Suprapubic skin (tissue), 4 donors: ENCODE measurements at regions not wholly inside any gene's neighbourhood (a gene's known extent, or its start where the extent isn't known, plus 50 kb on each side); places are given as distances from the start of the nearest gene placed in this dataset.
"Not testable (repeated sequence)": the region's sequence is repeated elsewhere in the genome, so short reads cannot be mapped to it uniquely, and the experiment has no call there.

Experiments
- DNase-seq, 2 donors: peaks; one replicate each; pipeline ENCODE4 v3.0.0-alpha.2; 2019; ENCODE audit warnings: low spot score in 2 of 2
- H3K27ac ChIP-seq: fragments of 200-600 bp; sonication (generic); one replicate; pipeline ENCODE4 v1.5.1; 2019
- H3K27me3 ChIP-seq: fragments of 200-600 bp; sonication (generic); one replicate; pipeline ENCODE4 v1.5.1; 2019
- H3K36me3 ChIP-seq: fragments of 200-600 bp; sonication (generic); one replicate; pipeline ENCODE4 v1.5.1; 2019
- H3K4me1 ChIP-seq: fragments of 200-600 bp; sonication (generic); one replicate; pipeline ENCODE4 v1.5.1; 2019
- H3K4me3 ChIP-seq: fragments of 200-600 bp; sonication (generic); one replicate; pipeline ENCODE4 v1.5.1; 2019; ENCODE audit warnings: mild to moderate bottlenecking
- H3K9me3 ChIP-seq: fragments of 200-600 bp; sonication (generic); one replicate; pipeline ENCODE4 v1.5.1; 2019
- EP300 ChIP-seq: sonication (generic); formaldehyde crosslinking; IDR thresholded peaks from one replicate; pipeline ENCODE4 v1.6.1; 2017; ENCODE audit warnings: antibody characterized with exemption
- POLR2A ChIP-seq, 2 donors: fragments of 450-650 bp; IDR thresholded peaks; one replicate each; pipeline ENCODE4 v1.6.1; 2017; ENCODE audit warnings: antibody characterized with exemption in 2 of 2, mild to moderate bottlenecking in 2 of 2, moderate library complexity in 2 of 2
- POLR2AphosphoS5 ChIP-seq, 3 donors: sonication (generic); formaldehyde crosslinking; IDR thresholded peaks; one replicate each; pipeline ENCODE4 v1.6.1; 2017; ENCODE audit warnings: antibody characterized with exemption in 3 of 3
- WGBS: methylation state at CpG from one replicate; pipeline ENCODE4 v1.1.5; 2018; 5-methylcytosine and 5-hydroxymethylcytosine counted together
- TF ChIP-seq, protein P1 (sequence below), 2 donors: fragments of 200-600 bp in 1 of 2; fragments of 450-650 bp in 1 of 2; sonication (generic) in 1 of 2; IDR thresholded peaks; one replicate each; pipeline ENCODE4 v1.5.1; 2016 to 2019; ENCODE audit warnings: antibody characterized with exemption in 2 of 2, mild to moderate bottlenecking in 1 of 2, moderate library complexity in 1 of 2

DNA sequence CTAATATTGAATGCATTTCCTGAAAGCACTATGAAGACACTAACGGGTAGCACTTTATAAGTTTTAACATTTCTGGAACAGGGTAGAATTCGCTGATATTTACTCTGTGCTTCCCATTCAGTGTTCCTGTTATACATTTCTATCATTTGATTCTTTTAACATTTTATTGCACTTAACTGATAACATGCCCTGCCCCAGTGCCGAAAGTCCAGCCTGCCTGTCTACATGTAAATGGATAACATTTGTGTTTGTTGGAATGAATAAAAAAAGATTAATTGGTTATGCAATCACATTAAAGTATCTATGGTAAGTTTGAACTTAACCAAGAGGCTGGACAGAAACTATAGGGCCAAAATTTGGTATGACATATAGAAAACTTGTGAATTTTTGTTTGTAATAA lies 790.5 kb upstream of the TPTE start:
- 68% methylated on average over 3 of the region's 3 CpGs for WGBS
- no peak overlapping the region for H3K27ac ChIP-seq
- TF ChIP-seq, protein P1, sequence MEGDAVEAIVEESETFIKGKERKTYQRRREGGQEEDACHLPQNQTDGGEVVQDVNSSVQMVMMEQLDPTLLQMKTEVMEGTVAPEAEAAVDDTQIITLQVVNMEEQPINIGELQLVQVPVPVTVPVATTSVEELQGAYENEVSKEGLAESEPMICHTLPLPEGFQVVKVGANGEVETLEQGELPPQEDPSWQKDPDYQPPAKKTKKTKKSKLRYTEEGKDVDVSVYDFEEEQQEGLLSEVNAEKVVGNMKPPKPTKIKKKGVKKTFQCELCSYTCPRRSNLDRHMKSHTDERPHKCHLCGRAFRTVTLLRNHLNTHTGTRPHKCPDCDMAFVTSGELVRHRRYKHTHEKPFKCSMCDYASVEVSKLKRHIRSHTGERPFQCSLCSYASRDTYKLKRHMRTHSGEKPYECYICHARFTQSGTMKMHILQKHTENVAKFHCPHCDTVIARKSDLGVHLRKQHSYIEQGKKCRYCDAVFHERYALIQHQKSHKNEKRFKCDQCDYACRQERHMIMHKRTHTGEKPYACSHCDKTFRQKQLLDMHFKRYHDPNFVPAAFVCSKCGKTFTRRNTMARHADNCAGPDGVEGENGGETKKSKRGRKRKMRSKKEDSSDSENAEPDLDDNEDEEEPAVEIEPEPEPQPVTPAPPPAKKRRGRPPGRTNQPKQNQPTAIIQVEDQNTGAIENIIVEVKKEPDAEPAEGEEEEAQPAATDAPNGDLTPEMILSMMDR (IDR thresholded peaks at IDR 0.05) = no peak
- TF ChIP-seq POLR2A (IDR thresholded peaks at IDR 0.05) = no peak
- TF ChIP-seq EP300 = no peak
- no peak for TF ChIP-seq POLR2AphosphoS5 (IDR thresholded peaks at IDR 0.05)
- no peaks in the 10 kb centered on the region for H3K27me3 ChIP-seq
- DNase-seq = no peak
- peaks cover 35% of the 10 kb centered on the region for H3K9me3 ChIP-seq
- no peaks in the 10 kb centered on the region for H3K36me3 ChIP-seq
- H3K4me1 ChIP-seq = no peaks in the 10 kb centered on the region
- H3K4me3 ChIP-seq = no peak overlapping the region

DNA sequence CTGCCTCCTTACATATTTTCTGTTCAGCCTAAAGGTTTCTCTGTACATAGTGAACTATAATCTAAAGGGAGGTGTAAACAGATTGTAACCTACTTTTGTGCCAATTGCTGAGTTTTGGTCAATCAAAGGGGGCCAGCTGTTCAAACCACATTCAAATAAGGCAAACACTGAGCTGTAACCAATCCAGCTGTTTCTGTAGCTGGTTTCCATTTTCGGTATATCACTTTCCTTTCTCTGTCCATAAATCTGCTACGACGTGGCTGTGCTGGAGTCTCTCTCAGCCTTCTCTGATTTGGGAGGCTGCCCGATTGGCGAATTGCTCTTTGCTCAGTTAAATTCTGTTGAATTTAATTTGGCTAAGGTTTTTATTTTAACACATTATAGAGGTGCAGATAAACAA lies 790.1 kb upstream of the TPTE start:
- DNase-seq, H3K4me3 ChIP-seq, H3K4me1 ChIP-seq, H3K36me3 ChIP-seq, H3K27ac ChIP-seq, H3K27me3 ChIP-seq: not testable (repeated sequence)
- 71% methylated on average over 5 of the region's 5 CpGs for WGBS
- peaks cover 39% of the 10 kb centered on the region for H3K9me3 ChIP-seq

DNA sequence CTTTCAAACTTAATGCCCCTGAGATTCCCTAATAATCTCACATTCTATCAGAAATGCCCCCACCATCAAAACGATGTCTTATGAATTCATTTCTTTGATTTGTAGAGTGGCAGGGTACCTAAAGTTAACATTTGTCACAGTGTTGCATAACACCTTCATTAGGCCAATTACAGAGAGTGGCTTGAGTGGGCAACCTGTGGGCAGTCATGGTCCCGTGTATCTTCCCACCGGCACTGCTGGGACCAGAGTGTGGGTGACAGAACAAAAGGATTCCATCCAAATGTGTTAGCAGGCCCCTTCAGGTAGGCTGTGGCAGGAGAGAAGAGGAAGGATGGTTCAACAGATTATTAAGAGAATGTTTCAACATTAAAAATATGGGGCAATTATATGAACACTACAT lies 788.8 kb upstream of the TPTE start:
- peaks cover 52% of the 10 kb centered on the region for H3K9me3 ChIP-seq
- not testable (repeated sequence) for H3K4me1 ChIP-seq, H3K27me3 ChIP-seq, H3K36me3 ChIP-seq, H3K27ac ChIP-seq, DNase-seq, H3K4me3 ChIP-seq
- WGBS = 71% methylated on average over 3 of the region's 3 CpGs

GRCh38 chr21:9733761-9734558 lies 787.4 kb upstream of the TPTE start:
- not testable (repeated sequence) for DNase-seq

DNA sequence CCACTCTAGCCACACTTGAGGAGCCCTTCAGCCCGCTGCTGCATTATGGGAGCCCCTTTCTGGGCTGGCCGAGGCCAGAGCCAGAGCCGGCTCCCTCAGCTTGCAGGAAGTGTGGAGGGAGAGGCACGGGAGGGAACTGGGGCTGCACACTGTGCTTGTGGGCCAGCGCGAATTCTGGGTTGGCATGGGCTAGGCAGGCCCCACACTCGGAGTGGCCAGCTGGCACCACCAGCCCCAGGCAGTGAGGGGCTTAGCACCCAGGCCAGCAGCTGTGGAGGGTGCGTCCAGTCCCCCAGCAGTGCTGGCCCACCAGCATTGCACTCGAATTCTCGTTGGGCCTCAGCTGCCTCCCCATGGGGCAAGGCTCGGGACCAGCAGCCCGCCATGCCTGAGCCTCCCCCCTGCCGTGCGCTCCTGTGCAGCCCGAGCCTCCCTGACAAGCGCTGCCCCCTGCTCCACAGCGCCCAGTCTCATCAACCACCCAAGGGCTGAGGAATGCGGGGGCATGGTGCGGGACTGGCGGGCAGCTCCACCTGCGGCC lies 785.9 kb upstream of the TPTE start:
- no peak overlapping the region for H3K4me3 ChIP-seq
- TF ChIP-seq EP300 (no peak), POLR2AphosphoS5 (IDR thresholded peaks at IDR 0.05) (no peak), POLR2A (IDR thresholded peaks at IDR 0.05) (no peak)
- TF ChIP-seq, protein P1 (IDR thresholded peaks at IDR 0.05) = no peak
- WGBS = 73% methylated on average over 21 of the region's 21 CpGs
- no peaks in the 10 kb centered on the region for H3K4me1 ChIP-seq
- DNase-seq = peak in 1 of 2 donors; percentile 78
- peaks cover 57% of the 10 kb centered on the region for H3K9me3 ChIP-seq
- no peaks in the 10 kb centered on the region for H3K27me3 ChIP-seq
- no peak overlapping the region for H3K27ac ChIP-seq
- no peaks in the 10 kb centered on the region for H3K36me3 ChIP-seq

More at GRCh38 chr21:9733761-9734558, 787.4 kb upstream of the TPTE start:
- H3K27me3 ChIP-seq, H3K4me3 ChIP-seq, H3K4me1 ChIP-seq, H3K27ac ChIP-seq, H3K36me3 ChIP-seq: not testable (repeated sequence)
- WGBS = 73% methylated on average over 6 of the region's 6 CpGs
- peaks cover 61% of the 10 kb centered on the region for H3K9me3 ChIP-seq

DNA sequence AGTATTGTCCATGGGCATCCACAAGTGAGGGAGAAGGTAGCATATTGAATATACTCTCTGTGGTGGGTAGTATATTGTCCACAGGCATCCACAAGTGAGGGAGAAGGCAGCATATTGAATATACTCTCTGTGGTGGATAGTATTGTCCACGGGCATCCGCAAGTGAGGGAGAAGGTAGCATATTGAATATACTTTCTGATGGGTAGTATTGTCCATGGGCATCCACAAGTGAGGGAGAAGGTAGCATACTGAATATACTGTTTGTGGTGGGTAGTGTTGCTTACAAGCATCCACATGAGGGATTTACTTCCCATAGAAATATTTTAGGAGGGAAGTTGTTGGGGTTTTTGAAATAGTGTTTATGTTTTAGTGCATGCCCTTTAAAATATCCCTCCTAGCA lies 784.1 kb upstream of the TPTE start:
- H3K4me1 ChIP-seq, DNase-seq, H3K4me3 ChIP-seq, H3K27me3 ChIP-seq, H3K27ac ChIP-seq, H3K36me3 ChIP-seq: not testable (repeated sequence)
- peaks cover 50% of the 10 kb centered on the region for H3K9me3 ChIP-seq
- WGBS = 72% methylated on average over 2 of the region's 2 CpGs

GRCh38 chr21:9737871-9738515 lies 783.4 kb upstream of the TPTE start:
- WGBS = 53% methylated on average over 5 of the region's 5 CpGs

More at GRCh38 chr21:9737871-9738515, 783.4 kb upstream of the TPTE start:
- H3K4me1 ChIP-seq, DNase-seq, H3K27ac ChIP-seq, H3K4me3 ChIP-seq, H3K36me3 ChIP-seq, H3K27me3 ChIP-seq: not testable (repeated sequence)
- peaks cover 50% of the 10 kb centered on the region for H3K9me3 ChIP-seq
